Caco-2 (cell line): ENCODE measurements at regions not wholly inside any gene's neighbourhood (a gene's known extent, or its start where the extent isn't known, plus 50 kb on each side); places are given as distances from the start of the nearest gene placed in this dataset.
A peak's percentile ranks its signal among the peaks of the same experiment; 100 is the strongest.

Source experiments
- BruUV-seq: library from RNA; stranded (reverse); fragments of 400-500 nt; replicated peaks from 2 replicates; lab custom pipeline; 2021; lab: Mats Ljungman, UMichigan
- CTCF ChIA-PET: fragments of 300-600 bp; sonication (Branson Sonifier 250); formaldehyde crosslinking; loops from one replicate; lab custom pipeline; 2022; ENCODE audit warnings: antibody characterized with exemption; lab: Charles Lee
- POLR2A ChIA-PET: fragments of 300-600 bp; sonication (Branson Sonifier 250); formaldehyde crosslinking; loops from one replicate; lab custom pipeline; 2022; ENCODE audit warnings: antibody characterized with exemption; lab: Charles Lee
- DNase-seq, 2 experiments: peaks; one replicate each; pipeline versions ENCODE4 v3.0.0 to v3.0.0-alpha.2; 2020 to 2022
- H3K27me3 ChIP-seq: replicated peaks from 2 replicates; pipeline ENCODE4 v1.6.0; 2011; ENCODE audit warnings: low read length; ENCODE audit not compliant: control insufficient read depth, insufficient read depth
- H3K36me3 ChIP-seq: 2 replicates; pipeline ENCODE4 v1.5.1; 2011; ENCODE audit warnings: low read length; ENCODE audit not compliant: control insufficient read depth, insufficient read depth
- H3K4me1 ChIP-seq: fragments of 250-450 bp; sonication (Bioruptor Pico); 2 replicates; pipeline ENCODE4 v1.5.1; 2020; ENCODE audit warnings: mild to moderate bottlenecking
- H3K4me3 ChIP-seq: 2 replicates; pipeline ENCODE4 v1.5.1; 2011; ENCODE audit warnings: low read depth, mild to moderate bottlenecking, control low read depth, low read length
- H3K9me3 ChIP-seq: fragments of 250-450 bp; sonication (Bioruptor Pico); 2 replicates; pipeline ENCODE4 v1.5.1; 2020; ENCODE audit warnings: mild to moderate bottlenecking, moderate library complexity
- H3K27ac Mint-ChIP-seq: one replicate; pipeline ENCODE4 v1.8.0; 2022; ENCODE audit warnings: mixed read lengths; ENCODE audit not compliant: unreplicated experiment
- H3K27me3 Mint-ChIP-seq: one replicate; pipeline ENCODE4 v1.8.0; 2022; ENCODE audit warnings: mixed read lengths; ENCODE audit not compliant: insufficient read depth, unreplicated experiment
- H3K36me3 Mint-ChIP-seq: one replicate; pipeline ENCODE4 v1.8.0; 2022; ENCODE audit warnings: mild to moderate bottlenecking, mixed read lengths; ENCODE audit not compliant: insufficient read depth, unreplicated experiment
- H3K4me1 Mint-ChIP-seq: one replicate; pipeline ENCODE4 v1.8.0; 2022; ENCODE audit warnings: low read depth, mixed read lengths; ENCODE audit not compliant: unreplicated experiment
- H3K4me3 Mint-ChIP-seq: one replicate; pipeline ENCODE4 v1.8.0; 2022; ENCODE audit warnings: mild to moderate bottlenecking, moderate library complexity, mixed read lengths; ENCODE audit not compliant: unreplicated experiment
- H3K9me3 Mint-ChIP-seq: one replicate; pipeline ENCODE4 v1.8.0; 2022; ENCODE audit warnings: mixed read lengths; ENCODE audit not compliant: unreplicated experiment
- CTCF ChIP-seq, 2 experiments: fragments of 200-600 bp in 1 of 2; IDR thresholded peaks; 1 replicate in 1 of 2; 2 replicates in 1 of 2; pipeline versions ENCODE4 v1.5.1 to v1.8.0; 2011 to 2022; ENCODE audit warnings: antibody characterized with exemption in 1 of 2, control low read depth in 1 of 2, inconsistent platforms in 1 of 2, low read depth in 1 of 2, low read length in 1 of 2, mild to moderate bottlenecking in 1 of 2, moderate library complexity in 1 of 2; ENCODE audit not compliant: insufficient read depth in 1 of 2, severe bottlenecking in 1 of 2, unreplicated experiment in 1 of 2
- intact Hi-C: fragments of 100-400 bp; cut with micrococcal nuclease; formaldehyde crosslinking; loops from one replicate; pipeline ENCODE4 v1.10.0; 2022; ENCODE audit not compliant: unreplicated experiment

- Mint-ChIP-seq H3K27ac (peak overlapping the region; percentile 82), H3K36me3 (peaks cover 6% of the 10 kb centered on the region), H3K4me1 (peaks cover 21% of the 10 kb centered on the region), H3K27me3 (no peaks in the 10 kb centered on the region), H3K4me3 (peak overlapping the region; percentile 15), H3K9me3 (peaks cover 44% of the 10 kb centered on the region)
- DNase-seq: peak; percentile 53 to 70
- ChIA-PET CTCF (no interaction called here), POLR2A (no interaction called here)
- H3K4me1 ChIP-seq: peaks cover 36% of the 10 kb centered on the region
- intact Hi-C loops: loop anchor here (1.0 kb wide), 1 partner anchor 19 kb away; no protein-coding TSS in a partner anchor
- H3K27me3 ChIP-seq: no peaks in the 10 kb centered on the region
- no TSS peak for BruUV-seq
- TF ChIP-seq CTCF (IDR thresholded peaks at IDR 0.05; ENCODE audit: insufficient read depth in 1 of 2, low read depth in 1 of 2, low read length in 1 of 2, severe bottlenecking in 1 of 2, unreplicated experiment in 1 of 2): no peak
- H3K36me3 ChIP-seq: no peaks in the 10 kb centered on the region
- peaks cover 7% of the 10 kb centered on the region; the same call in 1 of the 2 replicates for H3K9me3 ChIP-seq
- no peak overlapping the region for H3K4me3 ChIP-seq
Observed at GRCh38 chr21:35547946-35548774, 499.1 kb upstream of the RUNX1 start.

- Mint-ChIP-seq H3K27me3 (no peaks in the 10 kb centered on the region), H3K27ac (no peak overlapping the region), H3K4me1 (peaks cover 25% of the 10 kb centered on the region), H3K9me3 (peaks cover 40% of the 10 kb centered on the region), H3K36me3 (peaks cover 4% of the 10 kb centered on the region), H3K4me3 (no peak overlapping the region)
- H3K27me3 ChIP-seq: no peaks in the 10 kb centered on the region
- ChIA-PET CTCF (no interaction called here), POLR2A (no interaction called here)
- DNase-seq: no peak
- intact Hi-C loops: no loop called here
- peaks cover 45% of the 10 kb centered on the region for H3K4me1 ChIP-seq
- TF ChIP-seq CTCF (IDR thresholded peaks at IDR 0.05; ENCODE audit: insufficient read depth in 1 of 2, low read depth in 1 of 2, low read length in 1 of 2, severe bottlenecking in 1 of 2, unreplicated experiment in 1 of 2): no peak
- no peak overlapping the region for H3K4me3 ChIP-seq
- H3K36me3 ChIP-seq: no peaks in the 10 kb centered on the region
- H3K9me3 ChIP-seq: peaks cover 7% of the 10 kb centered on the region; the same call in 1 of the 2 replicates
- no TSS peak for BruUV-seq
Observed at GRCh38 chr21:35543746-35544145, 494.6 kb upstream of the RUNX1 start.

- ChIA-PET CTCF (no interaction called here), POLR2A (no interaction called here)
- Histone ChIP-seq H3K9me3 (no peaks in the 10 kb centered on the region), H3K4me3 (no peak overlapping the region), H3K36me3 (no peaks in the 10 kb centered on the region), H3K27me3 (no peaks in the 10 kb centered on the region), H3K4me1 (peaks cover 21% of the 10 kb centered on the region)
- no peak overlapping the region for H3K27ac Mint-ChIP-seq
- H3K4me1 Mint-ChIP-seq: peaks cover 7% of the 10 kb centered on the region
- intact Hi-C loops: no loop called here
- peaks cover 19% of the 10 kb centered on the region for H3K9me3 Mint-ChIP-seq
- DNase-seq: peak; percentile 11 to 45
- BruUV-seq: no TSS peak
- no peak for TF ChIP-seq CTCF (IDR thresholded peaks at IDR 0.05; ENCODE audit: insufficient read depth in 1 of 2, low read depth in 1 of 2, low read length in 1 of 2, severe bottlenecking in 1 of 2, unreplicated experiment in 1 of 2)
- no peaks in the 10 kb centered on the region for H3K27me3 Mint-ChIP-seq
- H3K36me3 Mint-ChIP-seq: no peaks in the 10 kb centered on the region
- no peak overlapping the region for H3K4me3 Mint-ChIP-seq
Observed at GRCh38 chr21:35540950-35541638, 492.0 kb upstream of the RUNX1 start.
